Glomerular visceral epithelial cell (primary cell): ENCODE measurements at regions not wholly inside any gene's neighbourhood (a gene's known extent, or its start where the extent isn't known, plus 50 kb on each side); places are given as distances from the start of the nearest gene placed in this dataset.

Experiments used
- DNase-seq: peaks from one replicate; pipeline ENCODE4 v3.0.0-alpha.2; 2016; ENCODE audit errors: extremely low spot score

DNA sequence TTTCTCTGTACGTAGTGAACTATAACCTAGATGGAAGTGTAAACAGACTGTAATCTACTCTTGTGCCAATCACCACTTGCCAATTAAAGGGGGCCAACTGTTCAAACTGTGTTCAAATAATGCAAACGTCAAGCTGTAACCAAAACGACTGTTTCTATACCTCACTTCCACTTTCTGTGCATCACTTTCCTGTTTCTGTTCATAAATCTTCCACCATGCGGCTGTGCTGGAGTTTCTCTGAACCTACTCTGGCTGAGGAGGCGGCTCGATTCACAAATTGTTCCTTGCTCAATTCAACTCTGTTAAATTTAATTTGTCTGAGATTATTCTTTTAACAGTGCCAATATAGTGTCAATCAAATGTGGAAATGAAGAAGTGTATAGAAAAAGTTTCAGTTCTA lies 206.7 kb upstream of the TBC1D5 start:
- DNase-seq = no peak

DNA sequence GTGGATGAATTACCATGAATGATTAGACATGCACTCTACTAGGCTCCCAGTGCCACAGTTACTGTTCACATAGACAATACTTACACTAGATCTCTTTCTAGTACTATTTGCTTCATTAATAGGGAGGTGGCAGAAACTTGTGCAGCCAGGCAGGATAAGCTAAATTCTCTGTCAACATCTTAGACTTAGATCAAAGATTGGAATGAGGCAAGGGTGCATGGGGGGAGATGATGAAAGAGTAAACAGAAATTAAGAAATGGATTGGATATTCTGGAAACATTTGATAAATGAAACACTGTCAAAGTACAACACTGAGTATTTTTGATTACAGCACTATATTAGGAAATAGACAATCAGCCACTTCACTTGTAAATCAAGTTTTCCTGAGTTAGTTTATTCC lies 205.4 kb upstream of the TBC1D5 start:
- no peak for DNase-seq

DNA sequence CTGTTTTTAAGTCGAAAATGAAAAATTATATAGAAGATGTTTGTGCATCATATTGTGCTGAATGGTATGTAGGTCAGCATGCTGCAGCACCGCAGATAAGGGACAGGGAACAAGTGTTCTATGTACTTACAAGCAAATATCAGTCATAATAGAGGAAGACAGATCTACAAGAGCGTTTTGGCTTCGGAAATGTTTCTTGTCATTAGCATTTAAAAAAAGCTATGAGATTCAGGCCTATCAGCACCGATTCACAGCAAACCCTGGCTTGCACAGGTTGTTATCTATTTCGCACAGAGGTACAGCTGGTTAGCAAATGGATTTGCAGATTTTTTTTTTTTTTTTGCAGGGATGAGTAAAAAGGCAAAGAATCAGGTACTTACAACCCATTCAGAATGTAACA lies 204.2 kb upstream of the TBC1D5 start:
- no peak for DNase-seq

DNA sequence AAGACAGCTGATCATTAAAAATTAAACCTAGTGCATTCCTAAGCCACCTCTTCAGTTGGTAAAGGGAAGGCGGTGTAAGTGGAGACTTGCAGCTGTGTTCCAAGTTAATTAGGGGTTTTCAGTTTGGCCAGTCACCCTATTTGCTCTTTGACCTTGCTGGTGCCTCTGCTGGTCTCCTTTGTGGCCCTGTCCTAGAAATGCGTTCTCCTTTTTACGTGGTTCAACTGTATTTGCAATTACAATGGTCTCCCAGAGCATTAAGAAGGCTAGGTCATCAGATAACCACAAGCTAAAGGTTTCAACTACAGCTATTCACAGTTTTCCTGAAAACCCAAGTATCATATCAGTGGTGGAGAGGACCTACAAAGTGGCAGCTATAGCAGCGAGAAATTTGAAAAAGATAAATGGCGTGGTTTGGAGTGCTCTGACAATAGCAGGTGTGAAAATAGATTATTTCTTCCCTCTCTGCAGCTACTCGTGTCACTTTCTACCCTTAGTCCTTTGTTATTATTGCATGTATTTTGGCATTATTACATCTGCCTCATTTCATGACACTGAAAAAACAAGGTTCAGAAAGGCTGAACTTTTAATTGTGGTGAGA lies 203.5 kb upstream of the TBC1D5 start:
- no peak for DNase-seq

DNA sequence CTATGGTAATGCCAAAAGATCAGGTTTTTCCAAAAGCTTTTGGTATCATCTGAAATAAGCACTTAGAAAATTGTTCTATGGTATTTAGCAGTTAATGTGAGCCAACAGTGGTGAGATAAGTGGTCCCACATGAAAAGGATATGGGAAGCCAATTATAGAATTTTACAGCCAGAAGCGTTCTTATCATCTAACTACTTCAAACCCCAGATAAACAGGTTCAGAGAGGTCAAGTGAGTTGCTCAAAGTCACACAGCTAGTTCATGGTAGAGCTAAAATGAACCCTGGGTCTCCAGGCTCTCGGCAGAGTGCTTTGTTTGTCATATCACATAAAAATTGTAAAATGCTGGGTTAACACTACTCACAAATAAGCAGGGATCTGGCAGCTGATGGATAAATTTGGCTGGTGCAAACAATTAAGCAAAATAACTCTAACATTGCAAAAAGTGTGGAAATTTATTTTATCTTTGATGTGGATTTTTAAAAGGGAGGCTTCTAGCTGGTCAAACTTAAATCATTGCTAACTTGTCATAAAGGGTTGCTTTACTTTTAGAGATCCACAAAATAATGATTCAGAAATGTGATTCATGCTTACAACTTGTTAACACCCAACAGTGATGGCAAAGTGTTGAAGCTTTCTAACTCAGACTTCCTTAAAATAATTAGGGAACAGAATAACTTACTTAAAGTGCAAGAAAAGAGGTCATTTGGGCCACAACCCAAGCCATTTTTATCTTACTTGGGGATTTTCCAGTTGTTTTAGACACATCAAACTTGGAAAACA lies 202.8 kb upstream of the TBC1D5 start:
- no peak for DNase-seq

DNA sequence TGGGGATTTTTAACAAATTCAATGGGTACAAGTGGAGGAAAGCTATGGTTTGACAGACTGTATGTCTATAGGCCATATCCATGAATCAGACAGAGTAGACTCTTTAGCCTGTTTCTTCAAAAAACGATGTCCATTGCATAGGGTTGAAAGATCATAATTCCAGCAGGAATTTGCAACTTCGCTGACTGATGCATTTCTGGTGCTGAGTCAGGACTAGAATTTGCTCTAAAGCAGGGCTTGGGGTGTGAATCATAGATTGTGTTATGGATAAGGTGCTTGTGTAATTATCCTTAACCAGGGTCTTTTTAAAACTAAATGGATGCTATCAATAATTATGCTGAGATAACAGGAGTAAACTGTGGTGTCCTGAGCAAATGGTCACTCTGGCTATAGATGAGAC lies 200.4 kb upstream of the TBC1D5 start:
- DNase-seq = no peak

DNA sequence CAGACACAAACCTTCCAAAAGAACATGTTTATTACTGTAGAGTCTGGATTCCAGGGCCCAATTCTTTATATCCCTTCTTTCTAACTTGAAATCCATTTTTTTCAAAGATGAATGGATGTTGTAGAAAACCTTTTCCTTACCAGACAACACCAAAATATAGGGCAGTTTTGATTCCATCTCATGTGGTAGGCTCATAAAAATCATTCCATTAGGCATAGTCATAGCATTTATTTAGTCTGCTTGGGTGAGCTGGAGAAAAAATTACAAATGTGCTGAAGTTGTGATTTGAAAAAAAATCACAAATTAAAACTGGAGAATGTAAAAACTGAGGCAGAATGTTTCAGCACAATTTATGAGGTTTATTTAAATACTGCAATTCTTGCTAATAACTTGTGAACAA lies 199.3 kb upstream of the TBC1D5 start:
- DNase-seq = no peak

DNA sequence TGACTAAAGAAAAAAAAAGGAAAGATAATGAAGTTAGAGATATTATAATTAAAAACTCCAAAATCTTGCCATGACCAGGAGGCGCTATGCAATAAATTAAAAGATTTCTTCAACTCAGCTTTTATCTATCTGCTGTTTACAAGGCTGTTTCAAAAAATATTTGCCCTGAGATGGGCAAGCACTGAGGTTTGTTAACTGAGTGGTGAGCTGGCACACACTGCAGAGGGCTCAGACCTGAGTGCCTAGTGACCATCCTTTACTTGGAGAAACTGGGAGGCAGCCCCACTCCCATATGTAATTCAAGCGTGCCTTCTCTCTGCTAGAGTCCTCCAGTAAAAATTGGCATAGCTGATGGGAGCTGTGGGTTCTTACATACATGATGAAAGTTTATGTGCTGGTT lies 198.7 kb upstream of the TBC1D5 start:
- DNase-seq = no peak

DNA sequence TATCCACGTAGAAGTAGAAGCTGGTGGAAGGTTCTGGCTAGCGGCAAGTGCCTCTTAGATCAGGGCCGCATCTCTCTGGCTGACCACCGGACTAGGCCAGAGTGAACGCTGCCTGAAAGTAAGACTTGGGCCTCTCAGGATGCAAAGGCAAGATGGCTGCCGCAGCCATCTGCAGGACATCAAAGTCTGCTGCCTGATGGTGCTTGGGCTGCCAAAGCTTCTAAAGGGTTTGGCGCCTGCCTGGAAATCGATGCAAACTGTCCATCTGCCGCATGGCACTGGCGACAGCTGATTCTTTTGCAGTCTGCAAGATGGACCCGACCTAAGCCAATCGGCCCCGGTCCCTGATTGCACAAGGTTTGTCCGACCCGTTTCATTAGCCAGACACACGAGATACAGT lies 196.7 kb upstream of the TBC1D5 start:
- no peak for DNase-seq

DNA sequence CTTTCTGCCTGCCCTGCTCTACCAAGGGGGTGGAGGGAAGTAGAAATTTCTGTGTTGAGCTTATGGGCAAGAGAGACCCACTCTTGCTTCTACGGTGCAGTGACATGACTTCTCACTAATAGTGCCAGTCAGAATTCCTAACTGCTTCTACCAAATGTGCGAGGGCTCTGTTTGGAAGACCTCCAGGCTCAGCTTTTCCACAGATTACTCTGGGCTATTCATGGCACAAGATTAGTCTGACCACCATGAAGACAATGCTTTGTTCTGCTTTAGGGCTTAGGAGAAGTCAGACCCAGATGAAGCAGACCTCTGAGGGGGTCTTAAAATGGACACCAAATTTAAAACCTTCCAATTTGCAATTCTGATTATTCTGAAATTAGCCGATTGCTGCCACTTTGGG lies 195.9 kb upstream of the TBC1D5 start:
- no peak for DNase-seq

DNA sequence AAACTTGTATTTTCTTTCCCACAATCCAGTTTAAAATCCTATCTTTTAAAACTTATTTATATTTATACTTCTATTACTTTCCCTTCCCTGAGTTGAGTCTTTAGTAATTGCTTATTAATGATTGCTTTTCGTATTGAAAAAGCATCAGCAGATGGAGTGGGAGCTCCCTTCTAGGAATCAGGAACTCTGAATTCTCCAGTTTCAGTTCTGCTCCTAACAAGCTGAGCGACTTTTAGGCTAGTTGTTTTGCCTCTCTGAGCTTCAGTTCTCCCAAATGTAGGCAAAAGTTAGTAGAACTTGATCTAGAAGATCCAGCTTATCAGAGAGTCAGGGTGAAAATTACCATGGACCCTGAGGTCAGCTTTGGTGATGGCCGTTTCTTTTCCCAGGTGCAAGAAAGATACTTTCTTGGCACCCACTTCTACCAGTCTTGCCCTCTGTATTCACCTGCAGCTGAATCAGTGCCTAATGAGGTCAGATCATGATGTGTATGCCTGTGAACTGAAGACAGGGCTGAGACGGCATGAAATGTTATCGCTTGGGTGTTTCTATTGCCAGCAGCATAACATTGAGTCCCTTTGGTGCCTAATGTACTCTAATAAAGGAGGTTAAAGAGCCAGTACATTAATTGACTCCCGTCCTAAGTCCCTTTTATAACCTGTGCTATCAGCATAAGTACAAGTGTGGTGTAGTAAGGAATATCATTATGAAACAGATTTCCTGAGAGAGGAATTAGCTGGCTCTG lies 194.5 kb upstream of the TBC1D5 start:
- DNase-seq = no peak

DNA sequence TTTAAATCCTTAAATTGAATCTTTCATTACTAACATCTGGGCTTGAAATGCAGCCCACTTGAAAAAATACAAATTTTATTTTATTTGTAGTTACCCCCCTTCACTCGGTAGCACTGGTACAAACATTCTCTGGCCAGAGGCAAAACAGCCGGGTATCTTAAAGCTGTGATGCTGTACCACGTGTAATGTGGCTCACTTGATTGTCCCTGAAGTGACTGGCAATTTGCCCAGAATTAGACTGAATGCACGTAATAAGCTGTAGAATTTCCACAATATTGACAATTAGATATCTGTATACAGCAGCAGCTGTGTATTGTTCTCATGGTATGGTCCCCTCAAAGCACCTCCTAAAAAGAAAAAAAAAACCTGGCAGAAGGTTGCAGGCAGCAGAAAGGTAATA lies 192.8 kb upstream of the TBC1D5 start:
- DNase-seq = no peak

DNA sequence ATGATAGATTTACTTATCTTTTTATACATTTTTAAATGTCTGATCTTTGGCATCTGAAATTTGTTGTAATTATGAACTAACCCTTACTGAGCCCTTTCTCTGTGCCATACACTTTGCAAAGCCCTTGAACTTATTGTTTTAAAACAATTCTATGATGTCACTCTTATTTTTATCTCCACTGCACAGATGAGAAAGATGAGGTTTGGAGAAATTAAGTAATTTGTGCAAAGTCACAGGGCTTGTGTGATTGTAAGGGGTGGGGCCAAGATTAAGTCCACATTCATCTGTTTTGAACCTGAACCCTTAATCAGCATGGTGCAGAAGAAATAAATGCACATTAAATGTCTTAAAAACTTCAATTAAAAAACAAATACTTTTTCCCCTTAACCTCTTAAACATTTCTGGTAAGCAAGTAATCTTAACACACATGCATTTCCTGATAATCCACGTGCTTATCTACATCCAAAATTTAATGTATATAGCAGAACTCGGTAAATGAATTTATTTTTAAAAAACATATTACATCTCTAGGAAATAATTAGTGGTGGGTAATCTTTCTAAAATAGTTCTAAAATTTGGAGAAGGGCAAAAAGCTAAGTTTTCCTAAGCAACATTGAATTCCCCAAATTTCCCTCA lies 189.8 kb upstream of the TBC1D5 start:
- no peak for DNase-seq

DNA sequence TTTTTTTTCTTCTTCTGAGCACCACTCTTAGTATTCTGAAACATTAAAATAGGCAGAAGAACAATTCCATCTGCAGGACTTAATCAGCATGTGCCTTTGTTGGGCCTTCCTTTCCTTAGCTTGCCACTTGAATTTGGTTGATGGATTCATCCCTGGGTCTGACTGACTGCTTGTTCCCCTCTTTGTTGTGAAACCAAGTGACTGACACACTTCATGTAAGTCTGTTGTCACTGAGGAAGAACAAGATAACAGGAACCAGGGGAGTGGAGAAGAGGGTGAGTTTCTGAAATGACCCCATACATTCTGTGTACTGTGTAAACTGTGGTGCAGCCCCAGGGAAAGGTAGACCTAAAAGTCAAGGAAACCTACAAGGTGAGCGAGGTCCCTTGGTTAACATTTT lies 188.7 kb upstream of the TBC1D5 start:
- DNase-seq = no peak

DNA sequence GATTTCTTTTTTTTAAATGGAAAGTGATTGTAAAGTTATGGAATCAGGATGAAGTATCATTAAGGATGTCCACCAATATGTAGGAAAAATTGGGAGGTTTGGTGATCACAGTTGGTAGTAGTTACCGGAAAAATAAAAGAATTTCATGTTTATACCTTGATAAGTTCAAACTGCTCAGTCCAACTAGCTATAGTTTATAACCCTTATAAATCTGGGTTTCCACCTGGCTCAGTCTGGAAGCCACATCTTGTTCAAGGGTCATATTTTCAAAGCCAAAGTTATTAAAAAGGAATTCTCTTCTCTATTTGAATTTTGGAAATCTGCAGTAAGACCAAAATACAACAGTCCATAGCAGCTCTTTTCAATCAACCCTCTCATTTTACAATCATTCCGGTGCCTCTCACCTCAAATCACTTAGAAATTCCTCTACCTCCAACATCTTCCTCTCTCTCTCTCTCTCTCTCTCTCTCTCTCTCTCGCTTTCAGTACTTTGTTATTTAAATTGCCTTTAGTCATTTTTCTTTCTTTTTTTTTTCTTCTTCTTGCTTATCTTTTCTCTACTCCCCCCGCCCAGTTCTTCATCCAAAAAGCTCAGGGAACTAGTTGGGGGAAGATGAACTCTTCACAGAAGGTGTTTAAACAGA lies 186.2 kb upstream of the TBC1D5 start:
- DNase-seq = no peak

DNA sequence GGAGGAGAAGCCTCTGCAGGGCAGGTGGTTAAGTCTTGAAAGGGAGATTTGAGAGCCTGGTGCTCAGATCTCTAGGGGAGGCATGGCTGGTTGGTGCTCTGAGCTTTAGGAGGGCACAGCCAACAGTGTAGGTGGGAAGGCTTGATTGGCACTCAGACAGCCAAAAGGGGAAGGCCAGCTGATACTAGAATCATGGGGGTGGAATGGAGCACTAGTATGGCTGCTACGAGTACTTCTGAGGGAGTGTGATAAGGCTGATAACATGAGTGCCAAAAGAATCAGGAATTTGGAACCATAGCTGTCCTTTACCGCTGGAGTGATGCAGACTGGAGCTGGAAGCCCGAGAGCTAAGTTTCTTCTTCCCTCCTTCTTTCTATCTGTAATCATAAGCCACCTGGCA lies 184.6 kb upstream of the TBC1D5 start:
- no peak for DNase-seq

DNA sequence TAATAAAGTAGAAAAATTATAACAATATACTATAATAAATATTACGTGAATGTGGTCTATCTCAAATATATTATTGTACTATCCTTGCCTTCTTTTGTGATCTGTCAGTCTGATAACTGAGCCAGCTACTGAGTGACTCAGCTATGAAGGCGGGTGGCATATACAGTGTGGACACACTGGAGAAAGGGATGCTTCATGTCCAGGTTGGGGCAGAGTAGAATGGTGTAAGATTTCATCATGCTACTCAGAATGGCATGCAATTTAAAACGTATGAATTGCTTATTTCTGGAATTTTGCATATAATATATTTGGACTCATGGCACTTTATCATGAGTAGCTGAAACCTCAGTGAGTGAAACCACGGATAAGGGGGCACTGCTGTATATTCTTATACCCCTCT lies 172.9 kb upstream of the TBC1D5 start:
- DNase-seq = no peak

DNA sequence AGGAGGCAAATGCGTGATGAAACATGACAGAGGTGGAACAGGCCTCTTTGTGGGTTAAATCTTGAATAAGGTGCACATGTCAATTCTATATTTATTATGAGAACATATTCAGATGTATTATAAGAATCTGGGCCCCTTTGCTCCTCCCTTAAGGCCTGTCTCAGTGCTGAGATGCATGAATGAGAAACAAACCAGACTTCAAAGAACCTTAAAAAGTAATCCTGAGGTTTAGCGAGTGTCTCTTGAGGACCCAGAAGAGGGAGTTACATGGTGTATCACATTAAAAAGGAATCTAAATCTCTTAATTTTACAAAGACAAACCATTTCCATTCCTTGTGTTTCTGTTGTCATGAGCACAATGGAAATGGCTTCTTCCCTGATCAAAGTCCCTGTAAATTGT lies 170.9 kb upstream of the TBC1D5 start:
- DNase-seq = no peak

DNA sequence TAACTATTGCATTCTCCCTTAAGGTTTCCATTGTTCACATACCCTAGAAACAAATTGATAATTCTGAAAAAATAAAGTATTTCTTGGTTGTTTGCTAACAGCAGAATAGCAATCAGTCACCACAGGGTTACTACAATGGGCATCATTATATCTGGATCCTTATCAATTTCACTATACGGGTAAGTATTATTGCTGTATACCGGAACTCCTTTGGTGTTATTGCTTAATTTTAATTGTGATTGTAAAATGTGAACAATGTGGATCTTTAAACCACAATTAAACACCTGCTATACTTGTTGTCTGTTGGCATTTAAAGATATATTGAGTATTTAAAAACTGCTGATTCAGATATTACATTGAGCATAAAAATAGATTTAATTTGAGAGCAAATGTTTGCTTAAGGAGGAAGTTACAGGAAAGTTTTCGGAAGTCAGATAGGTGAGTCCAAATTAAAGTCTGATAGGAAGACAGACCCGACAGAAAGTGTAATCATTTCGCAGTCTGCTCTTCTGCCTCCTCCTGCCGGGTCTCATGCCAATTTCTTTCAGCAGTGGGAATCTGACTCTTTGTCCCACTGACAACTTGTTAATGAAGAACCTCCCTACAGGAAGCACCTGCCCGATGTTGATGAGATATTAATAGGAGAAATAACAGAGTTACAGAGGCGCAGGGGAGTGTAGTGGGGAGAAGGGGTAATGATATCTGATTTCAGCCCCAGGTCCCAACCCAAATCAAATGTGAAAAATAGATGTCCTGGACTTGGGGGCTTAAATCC lies 169.7 kb upstream of the TBC1D5 start:
- no peak for DNase-seq

DNA sequence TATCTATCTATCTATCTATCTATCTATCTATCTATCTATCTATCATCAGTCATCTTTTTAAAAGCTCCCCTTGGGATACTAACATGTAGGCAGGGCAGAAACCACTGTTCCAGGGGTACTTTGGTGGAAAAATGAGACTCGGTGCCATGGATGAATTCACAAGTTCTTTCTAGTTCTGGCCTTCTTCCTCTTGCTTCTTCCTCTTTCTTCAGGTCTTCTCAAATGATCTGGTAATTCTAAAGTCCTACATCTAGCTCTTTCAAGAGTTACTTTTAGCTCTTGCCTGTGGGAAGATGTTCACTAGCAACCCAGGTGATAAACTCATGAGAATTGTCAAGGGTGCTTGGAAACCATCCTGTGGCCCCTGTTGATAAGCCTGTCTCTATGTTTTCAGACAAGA lies 168.5 kb upstream of the TBC1D5 start:
- DNase-seq = no peak

DNA sequence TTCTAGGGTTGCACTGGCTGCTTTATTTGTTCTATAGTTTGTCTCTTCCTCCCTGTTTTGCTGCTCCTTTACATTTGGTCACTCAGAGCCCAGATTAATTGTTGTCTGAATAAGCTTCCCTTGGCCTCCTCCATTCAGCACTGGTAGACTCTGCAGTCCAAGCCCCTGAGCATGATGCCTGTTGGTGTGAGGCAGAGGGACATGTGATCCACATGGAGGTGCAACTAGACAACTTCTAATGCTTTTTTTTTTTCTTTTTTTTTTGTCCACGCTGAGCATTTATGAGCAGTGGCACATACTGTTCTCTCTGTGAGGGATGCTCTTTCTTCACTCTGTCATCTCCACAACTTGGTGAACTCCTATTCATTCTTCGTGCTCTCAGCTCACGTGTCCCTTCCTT lies 167.3 kb upstream of the TBC1D5 start:
- DNase-seq = no peak
